HG02763 (cell line): ENCODE measurements at regions not wholly inside any gene's neighbourhood (a gene's known extent, or its start where the extent isn't known, plus 50 kb on each side); places are given as distances from the start of the nearest gene placed in this dataset.
"Not testable (repeated sequence)": the region's sequence is repeated elsewhere in the genome, so short reads cannot be mapped to it uniquely, and the experiment has no call there.

Experiments
- ATAC-seq: cut with Tn5 transposase; IDR thresholded peaks from one replicate; pipeline ENCODE4 v1.9.1; 2021; ENCODE audit warnings: mild to moderate bottlenecking, moderate library complexity; ENCODE audit not compliant: unreplicated experiment

DNA sequence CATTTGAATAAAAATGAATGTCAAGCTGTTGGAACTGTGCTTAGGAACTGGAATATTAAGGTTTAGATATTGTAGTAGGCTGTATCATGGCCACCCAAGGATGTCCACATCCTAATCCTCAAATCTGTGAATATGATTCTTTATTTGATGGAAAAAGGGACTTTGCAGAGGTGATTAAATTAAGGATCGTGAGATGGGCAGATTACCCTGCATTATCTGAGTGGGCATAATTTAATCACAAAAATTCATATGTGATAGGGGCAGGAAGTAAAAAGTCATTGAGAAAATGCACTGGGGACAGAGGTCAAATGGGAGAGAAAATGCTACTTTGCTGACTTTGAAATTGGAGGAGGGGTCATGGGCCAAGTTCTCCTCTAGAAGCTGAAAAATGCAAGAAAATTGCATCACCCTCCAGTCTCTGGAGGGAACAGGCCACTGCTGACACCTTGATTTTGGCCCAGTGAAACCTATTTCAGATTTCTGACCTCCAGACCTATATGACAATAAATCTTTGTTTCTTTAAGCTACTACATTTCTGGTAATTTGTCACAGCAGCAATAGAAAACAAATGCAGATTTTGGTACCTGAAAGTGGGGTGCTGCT, 521.4 kb downstream of the PCDH7 start:
- ATAC-seq: no peak

DNA sequence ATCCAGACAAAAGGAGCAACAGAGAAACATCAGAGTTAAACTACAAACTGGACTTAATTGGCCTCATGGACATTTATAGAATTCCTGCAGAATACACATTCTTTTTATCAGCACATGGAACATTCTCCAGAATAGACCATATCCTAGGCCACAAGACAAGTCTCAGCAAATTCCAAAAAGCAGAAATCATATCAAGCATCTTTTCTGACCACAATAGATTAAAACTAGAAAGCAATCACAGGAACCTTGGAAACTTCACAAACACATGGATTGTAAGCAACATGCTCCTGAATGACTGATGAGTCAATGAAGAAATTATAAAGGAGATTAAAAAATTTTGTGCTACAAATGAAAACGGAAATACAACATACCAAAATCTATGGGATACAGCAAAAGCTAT, 526.7 kb downstream of the PCDH7 start:
- ATAC-seq: no peak

DNA sequence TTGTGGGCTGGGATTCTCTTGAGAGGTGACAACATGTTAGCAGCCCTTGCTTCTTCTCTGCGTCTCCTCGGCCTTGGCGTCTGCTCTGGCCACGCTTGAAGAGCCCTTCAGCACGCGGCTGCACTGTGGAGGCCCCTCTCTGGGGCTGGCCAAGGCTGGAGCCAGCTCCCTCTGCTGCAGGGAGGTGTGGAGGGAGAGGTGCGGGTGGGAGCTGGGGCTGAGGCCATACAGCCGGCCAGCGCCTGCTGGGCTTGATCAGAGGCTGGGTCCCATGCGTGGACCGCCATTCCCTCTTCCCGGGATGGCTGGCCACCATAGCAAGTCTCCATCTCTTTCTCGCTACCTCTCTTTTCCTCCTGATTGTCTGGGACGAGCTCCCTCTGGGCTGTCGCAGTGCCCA, 539.0 kb downstream of the PCDH7 start:
- no peak for ATAC-seq

DNA sequence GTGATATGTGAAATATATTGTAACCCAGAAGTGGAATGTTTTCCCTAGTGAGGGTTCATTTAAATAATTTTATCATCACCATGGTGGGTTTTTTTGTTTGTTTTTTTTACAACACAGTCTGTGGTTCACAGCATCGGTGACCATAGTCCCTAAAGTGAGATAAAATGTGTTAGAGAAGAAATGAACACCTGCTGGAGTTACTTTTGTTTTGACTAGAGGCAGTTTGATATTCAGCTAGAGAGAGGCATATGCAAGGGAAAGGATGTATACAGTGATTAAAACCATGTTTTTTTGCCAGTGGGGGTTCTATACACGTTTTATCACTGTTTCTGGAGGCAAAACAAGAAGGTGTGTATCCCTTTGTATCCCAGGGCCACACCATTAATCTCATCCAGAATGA, 541.5 kb downstream of the PCDH7 start:
- no peak for ATAC-seq

DNA sequence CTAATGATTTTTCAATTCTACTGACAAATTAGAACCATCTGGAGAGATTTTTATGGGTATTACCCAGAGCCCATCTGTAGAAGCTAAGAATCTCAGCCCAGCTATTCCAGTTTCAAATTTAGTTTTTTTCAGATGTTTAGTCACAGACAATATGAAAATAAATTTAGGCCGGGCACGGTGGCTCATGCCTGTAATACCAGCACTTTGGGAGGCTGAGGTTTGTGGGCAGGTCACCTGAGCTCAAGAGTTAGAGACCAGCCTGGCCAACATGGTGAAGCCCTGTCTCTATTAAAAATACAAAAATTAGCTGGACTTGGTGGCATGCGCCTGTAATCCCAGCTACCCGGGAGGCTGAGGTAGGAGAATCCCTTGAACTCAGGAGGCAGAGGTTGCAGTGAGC, 545.9 kb downstream of the PCDH7 start:
- ATAC-seq: not testable (repeated sequence)

DNA sequence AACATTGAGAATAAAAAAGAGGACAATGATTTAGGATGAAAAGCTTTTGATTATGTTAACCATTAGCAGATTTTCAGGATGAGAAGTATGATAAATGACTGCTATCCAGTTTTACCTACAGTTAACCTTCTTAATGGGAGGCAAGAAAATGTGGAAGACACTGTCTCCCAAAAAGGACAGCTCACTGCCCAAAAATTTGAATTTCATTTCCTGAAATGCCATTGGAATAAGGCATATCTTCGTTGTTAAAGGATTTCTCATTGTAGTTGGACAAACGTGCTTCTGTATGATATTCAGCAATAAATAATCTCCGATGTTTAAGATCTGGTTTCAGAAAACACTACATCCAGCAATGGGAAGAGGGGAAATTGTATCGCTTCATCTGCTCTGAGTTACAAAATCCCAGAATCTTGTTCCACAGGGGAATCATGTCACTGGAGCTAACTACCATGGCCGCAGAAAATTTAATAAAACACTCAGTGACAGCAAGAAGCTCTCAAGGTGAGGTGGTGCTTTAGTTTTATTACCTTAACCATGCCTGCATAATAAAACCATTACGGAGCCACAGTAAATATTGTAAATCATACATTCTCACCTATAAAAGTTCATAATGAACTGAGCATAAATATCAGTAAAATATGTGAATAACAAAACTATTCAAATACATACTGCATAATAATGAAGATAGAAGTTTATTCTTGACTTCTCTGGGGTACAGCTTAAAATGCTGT, 552.3 kb downstream of the PCDH7 start:
- no peak for ATAC-seq

DNA sequence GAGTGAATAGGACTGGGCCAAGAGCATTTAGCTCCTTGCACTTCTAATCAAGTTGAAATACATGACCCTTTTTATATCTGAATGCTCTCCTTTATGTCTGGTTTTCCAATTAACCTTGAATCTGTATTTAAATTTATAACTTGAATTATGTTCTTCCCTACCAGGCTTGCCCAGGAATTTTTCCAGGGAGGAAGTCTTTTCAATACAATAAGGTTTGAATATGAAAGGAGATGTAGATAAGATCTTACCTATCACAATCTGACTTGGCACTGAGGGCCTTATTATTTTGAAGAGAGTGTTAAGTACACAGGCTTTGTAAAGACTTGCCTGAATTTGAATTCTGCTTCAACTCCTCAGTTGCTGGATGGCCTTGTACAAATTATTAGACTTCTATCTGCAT, 555.7 kb downstream of the PCDH7 start:
- ATAC-seq: no peak

DNA sequence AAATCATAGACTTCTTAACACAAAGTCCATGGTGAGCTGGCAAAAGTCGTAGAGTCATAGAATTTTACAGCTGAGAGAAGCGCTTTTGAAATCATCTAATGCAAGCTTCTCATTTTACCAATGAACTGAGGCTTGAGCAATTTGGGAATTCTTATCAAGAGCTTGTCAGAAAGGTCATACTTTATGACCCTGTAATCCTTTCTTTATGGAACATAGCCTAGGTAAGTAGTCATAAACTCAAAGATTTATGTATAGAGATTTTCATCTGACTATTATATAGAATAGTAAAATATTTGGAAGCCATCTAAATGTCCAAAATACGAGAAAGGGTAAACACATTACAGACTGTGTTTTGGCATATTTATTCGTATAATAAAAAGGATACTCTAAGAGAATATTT, 563.5 kb downstream of the PCDH7 start:
- ATAC-seq: no peak

DNA sequence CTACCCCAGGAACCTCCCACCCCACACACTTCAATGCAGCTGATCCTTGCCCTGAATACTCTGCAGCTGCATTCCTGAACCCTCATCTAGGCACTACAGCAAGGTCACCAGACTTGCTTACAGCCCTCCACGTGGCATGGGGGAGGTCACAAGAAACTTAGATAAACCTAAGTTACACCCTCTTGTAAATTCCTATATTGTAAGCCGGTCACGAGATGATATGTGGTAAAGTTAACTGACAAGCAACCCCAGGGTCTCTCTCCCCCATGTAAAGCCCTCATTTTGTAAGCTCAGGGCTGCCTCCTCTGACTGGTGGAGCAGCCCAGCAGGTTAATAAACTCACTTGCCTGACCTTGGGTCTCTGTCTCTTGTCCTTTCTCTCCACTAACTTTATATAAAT, 570.7 kb downstream of the PCDH7 start:
- ATAC-seq: peak; percentile 24

DNA sequence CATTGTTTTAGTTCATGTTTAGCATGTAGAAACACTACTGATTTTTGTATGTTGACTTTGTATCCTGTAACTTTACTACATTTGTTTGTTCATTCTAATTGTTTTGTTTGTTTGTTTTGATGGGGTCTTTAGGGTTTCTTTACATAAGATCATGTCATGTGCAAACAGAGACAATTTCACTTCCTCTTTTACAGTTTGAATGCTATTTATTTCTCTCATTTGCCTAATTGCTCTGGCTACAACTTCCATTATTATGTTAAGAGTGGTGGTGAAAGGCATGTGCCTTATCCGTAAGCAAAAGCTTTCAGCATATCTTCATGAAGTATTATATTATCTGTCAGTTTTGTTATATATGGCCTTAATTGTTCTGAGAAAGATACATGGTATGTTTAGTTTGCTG, 571.1 kb downstream of the PCDH7 start:
- ATAC-seq: peak; percentile 64

DNA sequence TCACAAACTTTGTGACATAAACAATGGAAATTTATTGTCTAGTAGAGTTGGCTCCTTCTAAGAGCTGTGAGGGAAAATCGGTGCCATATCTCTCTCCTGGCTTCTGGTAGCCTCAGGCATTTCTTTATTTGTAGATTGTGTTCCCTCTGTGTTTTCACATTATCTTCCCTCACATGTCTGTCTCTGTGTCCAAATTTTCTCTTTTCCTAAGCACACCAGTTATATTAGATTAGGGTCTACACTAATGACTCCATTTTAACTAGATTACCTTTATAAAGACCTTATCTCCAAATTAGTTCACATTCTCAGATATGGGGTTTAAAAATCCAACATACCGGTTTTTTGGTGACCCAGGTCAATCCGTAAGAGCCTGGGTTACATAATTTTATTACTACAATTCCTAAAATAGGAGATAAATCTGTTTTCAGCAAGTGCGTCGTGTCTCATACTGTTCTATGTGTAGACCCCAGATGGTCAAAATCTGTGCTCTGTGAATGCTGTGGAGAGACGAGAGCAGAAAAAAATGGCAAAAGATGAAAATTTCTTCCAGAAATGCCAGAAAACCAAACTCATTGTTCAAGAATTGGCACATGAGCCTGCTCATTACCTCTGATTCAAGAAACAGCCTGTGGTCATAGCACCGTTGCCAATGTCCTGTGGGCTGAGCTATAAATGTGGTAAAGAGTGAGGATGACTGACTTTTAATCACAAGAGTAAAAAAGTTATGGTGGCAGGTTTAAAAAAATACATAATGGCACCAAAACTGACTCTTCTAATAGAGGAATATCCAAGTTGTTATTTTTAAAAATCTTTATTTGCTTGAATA, 574.7 kb downstream of the PCDH7 start:
- no peak for ATAC-seq

DNA sequence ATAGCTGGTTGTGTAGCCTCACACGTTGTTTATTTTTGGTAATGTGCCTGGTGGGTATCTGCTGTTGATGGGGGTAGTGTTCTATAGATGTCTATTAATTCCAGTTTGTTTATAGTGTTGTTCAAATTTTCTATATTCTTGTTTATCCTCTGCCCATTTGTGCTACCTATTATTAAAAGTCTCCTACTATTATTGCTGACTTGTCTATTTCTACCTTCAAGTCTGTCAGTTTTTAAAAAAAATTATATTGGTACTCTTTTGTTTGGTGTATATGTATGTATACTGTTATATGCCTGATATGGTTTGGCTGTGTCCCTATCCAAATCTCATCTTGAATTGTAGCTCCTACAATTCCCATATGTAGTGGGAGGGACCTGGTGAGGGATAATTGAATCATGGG, 578.6 kb downstream of the PCDH7 start:
- ATAC-seq: no peak

DNA sequence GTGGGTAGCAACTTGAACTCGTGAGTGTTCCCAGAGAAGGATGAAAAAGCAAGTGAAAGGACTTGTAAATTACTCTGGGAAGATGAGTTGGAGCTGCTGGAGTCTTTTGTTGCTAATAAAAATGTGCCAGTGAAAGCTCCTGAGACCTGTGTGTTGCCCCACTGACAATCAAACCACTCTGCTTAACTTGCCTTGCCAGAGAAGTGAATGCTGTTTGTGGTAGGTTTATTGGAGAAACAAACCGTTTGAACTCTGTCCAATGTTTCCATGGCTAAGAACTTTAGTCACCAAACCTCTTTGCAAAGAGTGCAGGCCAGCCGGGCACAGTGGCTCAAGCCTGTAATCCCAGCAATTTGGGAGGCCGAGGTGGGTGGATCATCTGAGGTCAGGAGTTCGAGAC, 586.9 kb downstream of the PCDH7 start:
- no peak for ATAC-seq

DNA sequence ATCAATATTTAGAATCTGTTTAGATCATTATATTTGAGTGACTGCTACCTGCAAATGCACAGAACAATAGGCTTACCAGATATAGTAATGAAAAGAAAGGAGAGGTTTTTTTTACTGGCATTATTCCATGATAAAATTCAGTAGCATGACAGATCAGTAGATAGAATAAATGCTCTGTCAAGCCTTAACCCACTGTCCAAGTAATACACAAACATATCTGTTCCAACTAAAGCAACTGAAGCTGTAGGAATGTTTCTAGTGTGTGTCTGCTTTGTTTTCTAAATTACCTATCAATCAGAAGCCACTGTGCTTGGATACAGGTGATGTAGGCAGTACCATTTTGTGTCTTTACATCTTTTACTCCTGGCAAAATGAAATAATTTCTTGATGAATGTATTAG, 604.6 kb downstream of the PCDH7 start:
- ATAC-seq: no peak

DNA sequence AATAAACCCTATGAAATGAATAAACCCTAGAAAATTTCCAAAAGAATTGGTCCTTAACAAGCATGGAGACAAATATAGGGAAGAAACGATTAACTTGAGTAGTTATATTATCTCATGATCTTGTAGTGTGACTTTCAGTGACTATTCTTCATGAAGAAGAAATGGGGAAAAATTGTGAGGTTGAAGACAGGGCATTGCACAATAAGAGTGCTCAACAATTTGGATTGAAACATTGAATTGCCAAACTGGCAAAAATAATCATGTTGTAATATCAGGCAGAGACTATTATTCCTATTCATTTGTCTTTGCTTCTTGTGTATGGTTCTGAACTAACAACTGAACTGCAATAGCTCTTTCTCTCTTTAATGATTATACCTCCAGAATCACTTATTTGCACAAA, 605.1 kb downstream of the PCDH7 start:
- ATAC-seq: no peak

DNA sequence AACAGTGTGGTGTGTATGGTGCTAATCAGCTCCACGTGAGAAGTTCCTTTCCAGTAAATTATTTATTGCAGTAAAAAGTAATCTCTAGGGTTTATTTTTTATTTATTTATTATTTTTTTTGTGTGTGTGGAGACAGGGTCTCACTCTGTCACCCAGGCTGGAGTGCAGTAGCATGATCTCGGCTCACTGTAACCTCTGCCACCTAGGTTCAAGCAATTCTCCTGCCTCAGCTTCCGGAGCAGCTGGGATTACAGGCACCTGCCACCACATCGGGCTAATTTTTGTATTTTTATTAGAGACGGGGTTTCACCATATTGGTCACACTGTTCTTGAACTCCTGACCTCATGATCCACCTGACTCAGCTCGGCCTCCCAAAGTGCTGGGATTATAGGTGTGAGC, 606.9 kb downstream of the PCDH7 start:
- no peak for ATAC-seq

DNA sequence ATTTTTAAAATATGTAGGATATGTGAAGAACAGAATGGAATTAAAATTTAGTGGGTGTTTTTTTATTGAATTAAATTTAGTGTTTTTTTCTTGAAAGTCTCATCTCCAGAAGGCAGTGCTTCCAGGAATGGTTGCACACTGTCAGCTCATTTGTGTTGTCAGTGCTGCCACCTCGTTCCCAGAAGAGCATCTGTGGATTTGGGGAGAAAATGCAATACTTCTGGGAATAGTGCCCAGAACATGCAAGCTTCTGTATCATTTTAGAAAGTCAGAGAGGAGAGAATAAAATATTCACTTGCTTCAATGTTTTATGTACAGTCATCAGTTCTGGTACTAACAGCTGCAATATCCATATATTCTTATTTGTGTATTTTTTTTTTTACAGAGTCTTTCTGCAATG, 608.8 kb downstream of the PCDH7 start:
- no peak for ATAC-seq

DNA sequence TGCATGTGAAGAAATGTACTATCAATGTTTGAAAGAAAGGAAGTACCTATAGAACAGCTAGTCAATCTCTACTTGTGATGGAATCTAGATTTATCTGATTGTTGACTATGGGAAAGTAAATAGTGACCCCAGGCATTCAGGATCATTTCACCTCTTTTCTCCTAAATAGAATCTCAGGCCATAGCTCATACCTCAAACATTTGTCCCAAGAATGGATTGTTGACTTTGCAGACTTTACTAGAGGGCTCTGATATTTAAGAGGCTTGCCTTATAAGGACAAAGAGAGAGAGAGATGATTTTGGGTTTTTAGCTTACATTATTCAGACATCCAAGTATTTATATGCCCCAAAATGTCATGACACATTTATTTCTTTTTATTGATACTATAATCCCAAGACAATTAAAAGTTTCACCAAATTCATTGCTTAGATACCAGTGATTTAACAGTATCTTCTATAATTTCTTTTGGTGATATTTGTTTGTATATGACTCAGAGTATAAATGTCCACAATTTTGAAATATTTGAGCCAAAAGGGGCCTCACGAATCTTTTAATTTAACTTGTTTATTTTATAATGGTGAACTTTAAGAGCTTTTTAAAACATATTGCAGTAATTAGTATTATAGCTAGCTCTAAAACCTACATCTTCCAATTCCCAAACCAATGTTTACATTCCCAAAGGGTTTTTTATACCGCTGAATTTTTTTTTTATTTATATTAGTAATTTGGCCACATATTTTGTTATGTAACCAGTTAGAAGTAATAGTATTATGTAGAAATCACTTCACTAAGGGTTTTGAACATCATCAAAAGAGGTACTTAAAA, 614.1 kb downstream of the PCDH7 start:
- ATAC-seq: no peak

DNA sequence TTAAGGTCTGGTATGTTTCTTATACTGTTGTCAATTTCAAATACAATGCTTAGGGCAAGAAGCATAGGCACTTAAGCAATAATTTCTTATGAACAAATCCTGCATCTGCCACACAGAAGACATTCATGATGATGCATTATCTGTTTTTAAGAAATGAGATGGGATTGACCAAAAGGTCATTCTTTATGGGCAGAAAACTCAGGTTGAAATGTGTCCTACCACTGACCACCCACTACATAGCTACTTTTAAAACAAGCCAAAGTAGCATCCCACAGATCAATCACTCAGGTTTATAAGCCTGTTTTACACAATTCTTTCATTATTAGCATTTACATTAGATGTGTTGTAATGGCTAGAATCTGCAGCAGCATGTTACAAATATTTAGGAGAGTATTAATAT, 617.8 kb downstream of the PCDH7 start:
- ATAC-seq: no peak

DNA sequence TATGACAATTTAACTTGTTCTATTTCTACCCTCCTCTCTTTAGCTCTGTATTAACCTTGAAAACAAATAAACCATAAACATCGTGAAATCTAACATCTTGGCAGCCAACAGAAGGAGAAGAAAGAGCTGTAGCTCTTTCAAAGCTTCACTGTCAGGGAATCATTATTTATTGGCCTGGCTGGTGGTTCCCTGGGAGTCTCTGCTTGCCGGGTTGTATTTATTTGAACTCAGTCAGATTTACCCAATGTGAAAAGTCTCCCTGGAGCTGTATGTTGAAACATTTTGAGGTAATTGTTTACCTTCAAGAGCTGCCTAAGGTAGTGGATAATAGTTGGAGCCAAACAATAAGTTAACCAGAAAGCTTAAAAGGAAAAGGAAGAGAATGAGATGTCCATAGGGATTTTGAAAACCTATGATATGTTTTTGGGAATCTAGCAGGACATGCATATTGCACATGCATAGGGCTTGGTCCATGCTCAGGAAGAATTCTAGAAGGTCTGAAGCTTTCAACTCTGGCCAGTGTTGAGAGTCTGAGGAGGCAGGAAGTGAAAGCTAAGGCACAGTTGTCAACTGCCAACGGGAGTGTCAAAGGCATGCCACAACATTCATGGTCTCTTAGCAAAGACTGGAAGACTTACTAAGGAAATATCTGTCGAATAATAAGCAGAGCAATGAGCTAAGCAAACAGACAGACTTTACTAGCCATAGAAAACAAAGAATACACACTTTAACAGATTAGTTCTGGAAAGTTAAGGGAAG, 621.6 kb downstream of the PCDH7 start:
- ATAC-seq: no peak

DNA sequence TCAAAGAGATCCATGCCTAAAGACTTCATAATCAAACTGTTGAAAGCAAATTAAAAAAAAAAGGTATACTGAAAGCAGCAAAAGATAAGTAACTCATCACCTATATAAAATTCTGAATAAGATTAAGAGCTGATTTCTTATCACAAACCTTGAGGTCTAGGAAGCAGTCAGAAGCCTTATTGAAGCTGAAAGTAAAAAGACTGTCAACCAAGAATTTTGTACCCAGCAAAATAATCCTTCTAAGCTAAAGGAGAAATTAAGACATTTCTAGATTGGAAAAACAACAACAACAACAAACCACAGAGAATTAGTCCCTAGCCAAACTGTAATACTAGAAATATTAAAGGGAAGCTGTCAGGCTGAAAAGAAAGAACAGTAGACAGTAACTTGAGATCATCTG, 622.9 kb downstream of the PCDH7 start:
- ATAC-seq: no peak
